ENCODE measurements at regions not wholly inside any gene's neighbourhood (a gene's known extent, or its start where the extent isn't known, plus 50 kb on each side); places are given as distances from the start of the nearest gene placed in this dataset.

- ChIA-PET POLR2A (ENCODE audit: unreplicated experiment) (no interaction called here), CTCF (interaction anchor here (0.8 to 1.6 kb wide), 8 partner anchors 9 to 743 kb away, joined by 3 to 11 read pairs (median 4); no protein-coding TSS in a partner anchor)
- Histone ChIP-seq H4K91ac (ENCODE audit: insufficient read depth, low read depth, low read length) (no peak overlapping the region), H2BK20ac (ENCODE audit: low read depth, low read length) (no peak overlapping the region), H3K27me3 (ENCODE audit: control insufficient read depth, insufficient read depth, low read length) (no peaks in the 10 kb centered on the region), H3K36me3 (ENCODE audit: control insufficient read depth, insufficient read depth, low read length) (no peaks in the 10 kb centered on the region), H4K8ac (ENCODE audit: low read depth in 2 of 2, low read length in 2 of 2) (no peak overlapping the region), H2BK15ac (ENCODE audit: low read depth, low read length) (no peak overlapping the region), H2AFZ (replicated peaks; ENCODE audit: low read length, poor library complexity) (no peak overlapping the region), H3K9me1 (ENCODE audit: insufficient read depth, low read length) (no peaks in the 10 kb centered on the region), H2AK9ac (replicated peaks; ENCODE audit: low read depth, low read length, poor library complexity) (no peak overlapping the region), H3K9ac (ENCODE audit: low read depth, low read length) (no peak overlapping the region), H3K4ac (ENCODE audit: low read depth, low read length) (no peak overlapping the region), H3K23ac (ENCODE audit: low read depth, low read length) (no peak overlapping the region), H3K27ac (ENCODE audit: insufficient read depth, low read length) (no peak overlapping the region), H3K56ac (ENCODE audit: extremely low read depth, insufficient read depth, low read length) (no peak overlapping the region), H2BK5ac (ENCODE audit: low read depth, low read length, poor library complexity, severe bottlenecking) (no peak overlapping the region), H4K20me1 (ENCODE audit: insufficient read depth, low read length) (no peaks in the 10 kb centered on the region), H3K18ac (ENCODE audit: low read depth, low read length) (no peak overlapping the region), H3K4me1 (ENCODE audit: control insufficient read depth, insufficient read depth, low read length) (no peaks in the 10 kb centered on the region), H2BK120ac (ENCODE audit: low read depth, low read length) (no peak overlapping the region), H4K5ac (ENCODE audit: low read depth, low read length) (no peak overlapping the region), H2AK5ac (ENCODE audit: low read depth, low read length) (no peak overlapping the region), H3K79me1 (ENCODE audit: low read depth in 1 of 2, low read length in 2 of 2) (no peaks in the 10 kb centered on the region), H3K4me2 (ENCODE audit: low read depth, low read length) (no peak overlapping the region), H3K4me3 (ENCODE audit: insufficient read depth, low read depth, low read length) (no peak overlapping the region), H3K9me3 (ENCODE audit: control insufficient read depth, insufficient read depth, low read length) (no peaks in the 10 kb centered on the region), H3K14ac (replicated peaks; ENCODE audit: low read depth, low read length) (no peak overlapping the region)
- intact Hi-C loops (cut with micrococcal nuclease) (loop anchor here (1.0 to 10.0 kb wide), 5 partner anchors 152 to 988 kb away; no protein-coding TSS in a partner anchor), in situ Hi-C loops (cut with MboI; ENCODE audit: low sequenced_read_pairs) (loop anchor here (10.0 kb wide), 1 partner anchor 168 kb away; no protein-coding TSS in a partner anchor), dilution Hi-C loops (cut with HindIII; ENCODE audit: low sequenced_read_pairs, unreplicated experiment) (no loop called here)
- DNase-seq (peak; percentile 63), ATAC-seq (ENCODE audit: low read depth) (peak; percentile 74)
- WGBS, 2 experiments (ENCODE audit: extremely low coverage in 2 of 2, insufficient read length in 1 of 2) = no CpG with 5 or more reads among the region's 7 CpGs
- TF ChIP-seq CTCF (conservative IDR thresholded peaks at IDR 0.05; ENCODE audit: low read depth, low read length) = peak; percentile 82
- peak; percentile 56 for TF ChIP-seq SMC3 (IDR thresholded peaks at IDR 0.05; ENCODE audit: low read depth, low read length)
- peak; percentile 65 for TF ChIP-seq RAD21 (IDR thresholded peaks at IDR 0.05; ENCODE audit: low read length)
- TF ChIP-seq NFE2L2 (IDR thresholded peaks at IDR 0.05; ENCODE audit: low read depth, low read length) = no peak
- TF ChIP-seq, protein P1, sequence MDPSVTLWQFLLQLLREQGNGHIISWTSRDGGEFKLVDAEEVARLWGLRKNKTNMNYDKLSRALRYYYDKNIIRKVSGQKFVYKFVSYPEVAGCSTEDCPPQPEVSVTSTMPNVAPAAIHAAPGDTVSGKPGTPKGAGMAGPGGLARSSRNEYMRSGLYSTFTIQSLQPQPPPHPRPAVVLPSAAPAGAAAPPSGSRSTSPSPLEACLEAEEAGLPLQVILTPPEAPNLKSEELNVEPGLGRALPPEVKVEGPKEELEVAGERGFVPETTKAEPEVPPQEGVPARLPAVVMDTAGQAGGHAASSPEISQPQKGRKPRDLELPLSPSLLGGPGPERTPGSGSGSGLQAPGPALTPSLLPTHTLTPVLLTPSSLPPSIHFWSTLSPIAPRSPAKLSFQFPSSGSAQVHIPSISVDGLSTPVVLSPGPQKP (IDR thresholded peaks at IDR 0.05; ENCODE audit: borderline replicate concordance, low read depth, low read length) = no peak
- TF ChIP-seq CEBPB (IDR thresholded peaks at IDR 0.05; ENCODE audit: low read depth, low read length) = peak; percentile 51
- TF ChIP-seq BHLHE40 (IDR thresholded peaks at IDR 0.05; ENCODE audit: low read depth, low read length) = no peak
- BruUV-seq (replicated peaks) = no TSS peak
These were observed 70.2 kb upstream of the ALDH1A1 start for GRCh38 chr9:73023025-73023541.

All from IMR-90 (cell line).